HEK293 (cell line): ENCODE measurements at regions not wholly inside any gene's neighbourhood (a gene's known extent, or its start where the extent isn't known, plus 50 kb on each side); places are given as distances from the start of the nearest gene placed in this dataset.

ENCODE experiments used
- CTCF ChIA-PET: fragments of 350-600 bp; formaldehyde crosslinking; extraction: SDS; loops from one replicate; lab custom pipeline; 2021; ENCODE audit warnings: antibody characterized with exemption; lab: Yijun Ruan, JAX
- POLR2A ChIA-PET: fragments of 300-600 bp; formaldehyde crosslinking; extraction: SDS; loops from one replicate; lab custom pipeline; 2020; ENCODE audit warnings: antibody characterized with exemption, inconsistent platforms; lab: Yijun Ruan, JAX
- H3K27ac ChIP-seq: fragments of 200-500 bp; sonication (Bioruptor generic); 2 replicates; pipeline ENCODE4 v1.5.1; 2014; ENCODE audit warnings: low read depth, low read length, control low read depth, inconsistent platforms; ENCODE audit errors: extremely low read depth
- H3K36me3 ChIP-seq, 2 experiments: fragments of 200-500 bp in 1 of 2; sonication (Bioruptor generic) in 1 of 2; 1 replicate in 1 of 2; 2 replicates in 1 of 2; pipeline ENCODE4 v1.5.1; 2014 to 2017; ENCODE audit warnings: inconsistent platforms in 2 of 2, low read length in 2 of 2; ENCODE audit not compliant: control insufficient read depth in 2 of 2, insufficient read depth in 1 of 2
- H3K4me1 ChIP-seq: fragments of 200-500 bp; sonication (Bioruptor generic); 2 replicates; pipeline ENCODE4 v1.5.1; 2014; ENCODE audit warnings: mild to moderate bottlenecking, low read length, inconsistent platforms; ENCODE audit not compliant: control insufficient read depth, insufficient read depth
- H3K4me3 ChIP-seq: 2 replicates; pipeline ENCODE4 v1.5.1; 2011; ENCODE audit warnings: low read depth, mild to moderate bottlenecking, control low read depth, low read length, moderate library complexity
- H3K9me3 ChIP-seq: fragments of 200-500 bp; sonication (Bioruptor generic); 2 replicates; pipeline ENCODE4 v1.5.1; 2014; ENCODE audit warnings: low read depth, low read length, inconsistent platforms; ENCODE audit not compliant: control insufficient read depth, insufficient read depth
- EGR2 ChIP-seq: fragments of 450-650 bp; formaldehyde crosslinking; IDR thresholded peaks from 2 replicates; pipeline ENCODE4 v1.5.1; 2016; ENCODE audit warnings: low read depth, missing biosample characterization, missing genetic modification characterization
- HOXC10 ChIP-seq: sonication (generic); formaldehyde crosslinking; IDR thresholded peaks from 2 replicates; pipeline ENCODE4 v1.8.1; 2023; ENCODE audit warnings: mild to moderate bottlenecking, missing genetic modification reagents
- HOXD13 ChIP-seq: sonication (generic); formaldehyde crosslinking; IDR thresholded peaks from 2 replicates; pipeline ENCODE4 v1.8.0; 2022; ENCODE audit warnings: missing genetic modification reagents, borderline replicate concordance
- WT1 ChIP-seq: fragments of 450-650 bp; formaldehyde crosslinking; IDR thresholded peaks from 2 replicates; pipeline ENCODE4 v1.5.1; 2016; ENCODE audit warnings: missing biosample characterization, missing genetic modification characterization
- ZNF10 ChIP-seq: fragments of 450-650 bp; formaldehyde crosslinking; IDR thresholded peaks from 2 replicates; pipeline ENCODE4 v1.5.1; 2017; ENCODE audit warnings: missing biosample characterization, missing genetic modification characterization
- ZNF114 ChIP-seq: fragments of 450-650 bp; formaldehyde crosslinking; IDR thresholded peaks from 2 replicates; pipeline ENCODE4 v1.5.0; 2017; ENCODE audit warnings: missing biosample characterization, missing genetic modification characterization
- ZNF121 ChIP-seq: fragments of 450-650 bp; formaldehyde crosslinking; IDR thresholded peaks from 2 replicates; pipeline ENCODE4 v1.5.1; 2016; ENCODE audit warnings: missing biosample characterization, missing genetic modification characterization
- ZNF140 ChIP-seq: fragments of 450-650 bp; formaldehyde crosslinking; IDR thresholded peaks from 2 replicates; pipeline ENCODE4 v1.5.1; 2016; ENCODE audit warnings: missing biosample characterization, missing genetic modification characterization
- ZNF214 ChIP-seq: fragments of 450-650 bp; formaldehyde crosslinking; IDR thresholded peaks from 2 replicates; pipeline ENCODE4 v1.5.1; 2017; ENCODE audit warnings: missing biosample characterization, mild to moderate bottlenecking, missing genetic modification characterization, borderline replicate concordance
- ZNF223 ChIP-seq: fragments of 450-650 bp; formaldehyde crosslinking; IDR thresholded peaks from 2 replicates; pipeline ENCODE4 v1.5.1; 2016; ENCODE audit warnings: missing biosample characterization, missing genetic modification characterization
- ZNF335 ChIP-seq: fragments of 450-650 bp; formaldehyde crosslinking; conservative IDR thresholded peaks from 2 replicates; pipeline ENCODE4 v1.5.1; 2016; ENCODE audit warnings: missing biosample characterization, missing genetic modification characterization
- ZNF416 ChIP-seq: fragments of 450-650 bp; formaldehyde crosslinking; IDR thresholded peaks from 2 replicates; pipeline ENCODE4 v1.5.1; 2016; ENCODE audit warnings: missing biosample characterization, missing genetic modification characterization
- ZNF530 ChIP-seq: fragments of 450-650 bp; formaldehyde crosslinking; IDR thresholded peaks from 2 replicates; pipeline ENCODE4 v1.5.1; 2016; ENCODE audit warnings: low read depth, missing biosample characterization, missing genetic modification characterization
- ZNF610 ChIP-seq: fragments of 450-650 bp; formaldehyde crosslinking; IDR thresholded peaks from 2 replicates; pipeline ENCODE4 v1.5.1; 2016; ENCODE audit warnings: missing biosample characterization, missing genetic modification characterization, borderline replicate concordance
- ZNF629 ChIP-seq: fragments of 450-650 bp; formaldehyde crosslinking; IDR thresholded peaks from 2 replicates; pipeline ENCODE4 v1.5.1; 2017; ENCODE audit warnings: missing biosample characterization, missing genetic modification characterization
- ZNF654 ChIP-seq: fragments of 450-650 bp; formaldehyde crosslinking; IDR thresholded peaks from 2 replicates; pipeline ENCODE4 v1.5.1; 2016; ENCODE audit warnings: low read depth, missing biosample characterization, missing genetic modification characterization
- ZNF658 ChIP-seq: fragments of 450-650 bp; formaldehyde crosslinking; IDR thresholded peaks from 2 replicates; pipeline ENCODE4; 2016; ENCODE audit warnings: missing biosample characterization, missing genetic modification characterization
- ZNF707 ChIP-seq: fragments of 450-650 bp; formaldehyde crosslinking; IDR thresholded peaks from 2 replicates; pipeline ENCODE4 v1.5.1; 2016; ENCODE audit warnings: missing biosample characterization, missing genetic modification characterization
- ZNF76 ChIP-seq: fragments of 450-650 bp; formaldehyde crosslinking; IDR thresholded peaks from 2 replicates; pipeline ENCODE4; 2016; ENCODE audit warnings: low read depth, missing biosample characterization, missing genetic modification characterization, borderline replicate concordance
- TF ChIP-seq, protein P1 (sequence below): fragments of 450-650 bp; formaldehyde crosslinking; IDR thresholded peaks from 2 replicates; pipeline ENCODE4 v1.5.1; 2017; ENCODE audit warnings: missing biosample characterization, missing genetic modification characterization
- TF ChIP-seq, protein P2 (sequence below): fragments of 450-650 bp; formaldehyde crosslinking; IDR thresholded peaks from 2 replicates; pipeline ENCODE4 v1.5.1; 2016; ENCODE audit warnings: missing biosample characterization, missing genetic modification characterization
- TF ChIP-seq, protein P3 (sequence below): IDR thresholded peaks from 2 replicates; pipeline ENCODE4 v1.6.1; 2011; ENCODE audit warnings: mild to moderate bottlenecking, low read depth, low read length, borderline replicate concordance
- TF ChIP-seq, protein P4 (sequence below): fragments of 450-650 bp; formaldehyde crosslinking; optimal IDR thresholded peaks from 2 replicates; pipeline ENCODE3; 2016; ENCODE audit warnings: missing biosample characterization, mild to moderate bottlenecking, missing genetic modification characterization
- TF ChIP-seq, protein P5 (sequence below): fragments of 450-650 bp; IDR thresholded peaks from 2 replicates; pipeline ENCODE4 v1.5.1; 2018; ENCODE audit warnings: missing biosample characterization, missing genetic modification characterization

DNA sequence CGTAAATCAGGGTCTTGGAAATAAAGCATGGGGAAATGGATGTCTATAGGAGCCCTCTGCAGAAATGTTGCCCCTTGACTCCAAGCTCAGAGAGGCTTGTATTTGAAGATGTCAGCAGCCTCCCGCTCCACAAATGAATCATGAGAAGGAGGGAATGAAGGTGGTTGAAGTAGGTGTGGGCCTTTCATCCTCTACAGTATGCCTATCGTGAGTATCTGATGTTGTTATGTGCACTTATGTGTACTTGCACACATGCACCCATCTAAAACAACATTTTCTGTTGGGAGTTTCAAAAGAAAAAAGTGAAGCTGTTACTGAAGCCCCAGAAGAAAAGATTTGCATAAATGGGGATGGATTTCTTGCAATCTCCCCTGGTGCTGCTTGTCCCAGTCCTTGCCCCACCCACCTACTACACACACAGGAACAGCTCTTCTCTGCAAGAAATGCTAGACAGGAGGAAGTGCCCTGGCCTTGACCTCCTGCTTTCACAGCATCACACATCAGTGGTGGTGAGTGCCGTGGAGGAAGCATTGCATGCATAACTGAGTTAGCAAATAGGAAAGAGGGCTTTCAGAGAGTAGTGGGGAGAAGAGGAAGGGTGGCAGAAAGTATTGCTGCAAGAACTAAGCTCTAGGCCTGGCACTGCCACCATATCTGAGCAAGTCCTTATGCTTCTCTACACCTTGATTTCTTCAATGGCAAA lies 156.1 kb downstream of the SNX18 start:
- no peak for TF ChIP-seq ZNF223 (tag by site-specific recombination)
- TF ChIP-seq ZNF416 = no peak
- TF ChIP-seq ZNF654 (tag by site-specific recombination) = no peak
- TF ChIP-seq ZNF335 (tag by site-specific recombination) = no peak
- Histone ChIP-seq H3K4me3 (no peak overlapping the region), H3K9me3 (no peaks in the 10 kb centered on the region), H3K4me1 (no peaks in the 10 kb centered on the region), H3K36me3 (no peaks in the 10 kb centered on the region), H3K27ac (no peak overlapping the region)
- CTCF ChIA-PET = no interaction called here
- POLR2A ChIA-PET = no interaction called here

DNA sequence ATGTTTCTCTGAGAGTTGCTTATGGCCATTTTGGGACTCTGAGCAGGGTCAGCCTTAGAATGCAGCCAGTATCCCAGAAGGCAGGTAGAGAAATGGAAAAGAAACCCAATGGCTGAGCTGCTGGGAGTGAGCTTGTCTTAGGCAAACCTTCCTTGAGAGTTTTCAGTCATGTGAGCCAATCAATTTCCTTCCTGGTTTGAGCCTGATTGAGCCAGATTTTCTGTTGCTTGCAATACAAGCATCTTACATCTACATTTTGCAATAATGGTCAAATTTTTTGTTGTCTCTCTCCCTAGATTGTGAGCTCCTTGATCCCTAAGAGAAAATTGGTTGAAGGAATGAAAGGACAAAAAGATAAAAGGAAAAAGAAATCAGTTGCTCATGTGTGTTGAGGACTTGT lies 155.3 kb downstream of the SNX18 start:
- ChIA-PET POLR2A (no interaction called here), CTCF (no interaction called here)
- Histone ChIP-seq H3K4me1 (no peaks in the 10 kb centered on the region), H3K4me3 (no peak overlapping the region), H3K36me3 (no peaks in the 10 kb centered on the region), H3K27ac (no peak overlapping the region), H3K9me3 (no peaks in the 10 kb centered on the region)
- no peak for TF ChIP-seq ZNF10 (tag by site-specific recombination)
- TF ChIP-seq ZNF530 = no peak
- TF ChIP-seq ZNF629 (tag by site-specific recombination) = no peak
- no peak for TF ChIP-seq ZNF658 (tag by site-specific recombination)
- TF ChIP-seq, protein P1, sequence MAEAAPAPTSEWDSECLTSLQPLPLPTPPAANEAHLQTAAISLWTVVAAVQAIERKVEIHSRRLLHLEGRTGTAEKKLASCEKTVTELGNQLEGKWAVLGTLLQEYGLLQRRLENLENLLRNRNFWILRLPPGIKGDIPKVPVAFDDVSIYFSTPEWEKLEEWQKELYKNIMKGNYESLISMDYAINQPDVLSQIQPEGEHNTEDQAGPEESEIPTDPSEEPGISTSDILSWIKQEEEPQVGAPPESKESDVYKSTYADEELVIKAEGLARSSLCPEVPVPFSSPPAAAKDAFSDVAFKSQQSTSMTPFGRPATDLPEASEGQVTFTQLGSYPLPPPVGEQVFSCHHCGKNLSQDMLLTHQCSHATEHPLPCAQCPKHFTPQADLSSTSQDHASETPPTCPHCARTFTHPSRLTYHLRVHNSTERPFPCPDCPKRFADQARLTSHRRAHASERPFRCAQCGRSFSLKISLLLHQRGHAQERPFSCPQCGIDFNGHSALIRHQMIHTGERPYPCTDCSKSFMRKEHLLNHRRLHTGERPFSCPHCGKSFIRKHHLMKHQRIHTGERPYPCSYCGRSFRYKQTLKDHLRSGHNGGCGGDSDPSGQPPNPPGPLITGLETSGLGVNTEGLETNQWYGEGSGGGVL (tag by site-specific recombination) = no peak
- no peak for TF ChIP-seq ZNF214 (tag by site-specific recombination)
- TF ChIP-seq, protein P2, sequence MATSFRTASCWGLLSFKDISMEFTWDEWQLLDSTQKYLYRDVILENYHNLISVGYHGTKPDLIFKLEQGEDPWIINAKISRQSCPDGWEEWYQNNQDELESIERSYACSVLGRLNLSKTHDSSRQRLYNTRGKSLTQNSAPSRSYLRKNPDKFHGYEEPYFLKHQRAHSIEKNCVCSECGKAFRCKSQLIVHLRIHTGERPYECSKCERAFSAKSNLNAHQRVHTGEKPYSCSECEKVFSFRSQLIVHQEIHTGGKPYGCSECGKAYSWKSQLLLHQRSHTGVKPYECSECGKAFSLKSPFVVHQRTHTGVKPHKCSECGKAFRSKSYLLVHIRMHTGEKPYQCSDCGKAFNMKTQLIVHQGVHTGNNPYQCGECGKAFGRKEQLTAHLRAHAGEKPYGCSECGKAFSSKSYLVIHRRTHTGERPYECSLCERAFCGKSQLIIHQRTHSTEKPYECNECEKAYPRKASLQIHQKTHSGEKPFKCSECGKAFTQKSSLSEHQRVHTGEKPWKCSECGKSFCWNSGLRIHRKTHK (tag by site-specific recombination) = no peak
- no peak for TF ChIP-seq ZNF140
- TF ChIP-seq ZNF121 (tag by site-specific recombination) = no peak
- TF ChIP-seq HOXD13 = no peak
- TF ChIP-seq, protein P3, sequence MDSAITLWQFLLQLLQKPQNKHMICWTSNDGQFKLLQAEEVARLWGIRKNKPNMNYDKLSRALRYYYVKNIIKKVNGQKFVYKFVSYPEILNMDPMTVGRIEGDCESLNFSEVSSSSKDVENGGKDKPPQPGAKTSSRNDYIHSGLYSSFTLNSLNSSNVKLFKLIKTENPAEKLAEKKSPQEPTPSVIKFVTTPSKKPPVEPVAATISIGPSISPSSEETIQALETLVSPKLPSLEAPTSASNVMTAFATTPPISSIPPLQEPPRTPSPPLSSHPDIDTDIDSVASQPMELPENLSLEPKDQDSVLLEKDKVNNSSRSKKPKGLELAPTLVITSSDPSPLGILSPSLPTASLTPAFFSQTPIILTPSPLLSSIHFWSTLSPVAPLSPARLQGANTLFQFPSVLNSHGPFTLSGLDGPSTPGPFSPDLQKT = no peak
- TF ChIP-seq HOXC10 (CRISPR knock-in tag) = no peak
- no peak for TF ChIP-seq ZNF610

DNA sequence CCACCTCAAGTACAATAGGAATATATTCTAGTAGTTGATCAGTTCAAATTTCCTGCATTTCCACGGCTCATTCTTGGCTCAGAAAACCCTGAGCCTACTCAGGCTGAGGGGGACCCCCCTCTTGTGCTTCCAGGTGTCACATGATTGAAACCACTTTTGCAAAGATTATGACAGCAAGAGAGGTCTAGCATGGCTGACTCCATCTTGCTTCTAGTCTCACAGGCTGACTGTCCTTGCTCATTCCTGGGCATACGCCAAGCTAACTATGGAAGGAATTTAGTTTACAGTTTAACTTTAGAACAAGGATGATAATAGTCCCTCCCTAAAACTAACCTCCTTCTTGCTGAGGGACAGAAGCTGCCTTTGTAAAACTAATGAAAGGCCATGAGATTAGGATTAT lies 154.1 kb downstream of the SNX18 start:
- H3K9me3 ChIP-seq = no peaks in the 10 kb centered on the region
- H3K27ac ChIP-seq = no peak overlapping the region
- TF ChIP-seq, protein P4, sequence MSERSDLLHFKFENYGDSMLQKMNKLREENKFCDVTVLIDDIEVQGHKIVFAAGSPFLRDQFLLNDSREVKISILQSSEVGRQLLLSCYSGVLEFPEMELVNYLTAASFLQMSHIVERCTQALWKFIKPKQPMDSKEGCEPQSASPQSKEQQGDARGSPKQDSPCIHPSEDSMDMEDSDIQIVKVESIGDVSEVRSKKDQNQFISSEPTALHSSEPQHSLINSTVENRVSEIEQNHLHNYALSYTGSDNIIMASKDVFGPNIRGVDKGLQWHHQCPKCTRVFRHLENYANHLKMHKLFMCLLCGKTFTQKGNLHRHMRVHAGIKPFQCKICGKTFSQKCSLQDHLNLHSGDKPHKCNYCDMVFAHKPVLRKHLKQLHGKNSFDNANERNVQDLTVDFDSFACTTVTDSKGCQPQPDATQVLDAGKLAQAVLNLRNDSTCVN (tag by site-specific recombination) = no peak
- TF ChIP-seq, protein P5, sequence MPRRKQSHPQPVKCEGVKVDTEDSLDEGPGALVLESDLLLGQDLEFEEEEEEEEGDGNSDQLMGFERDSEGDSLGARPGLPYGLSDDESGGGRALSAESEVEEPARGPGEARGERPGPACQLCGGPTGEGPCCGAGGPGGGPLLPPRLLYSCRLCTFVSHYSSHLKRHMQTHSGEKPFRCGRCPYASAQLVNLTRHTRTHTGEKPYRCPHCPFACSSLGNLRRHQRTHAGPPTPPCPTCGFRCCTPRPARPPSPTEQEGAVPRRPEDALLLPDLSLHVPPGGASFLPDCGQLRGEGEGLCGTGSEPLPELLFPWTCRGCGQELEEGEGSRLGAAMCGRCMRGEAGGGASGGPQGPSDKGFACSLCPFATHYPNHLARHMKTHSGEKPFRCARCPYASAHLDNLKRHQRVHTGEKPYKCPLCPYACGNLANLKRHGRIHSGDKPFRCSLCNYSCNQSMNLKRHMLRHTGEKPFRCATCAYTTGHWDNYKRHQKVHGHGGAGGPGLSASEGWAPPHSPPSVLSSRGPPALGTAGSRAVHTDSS (tag by site-specific recombination) = no peak
- TF ChIP-seq ZNF629 (tag by site-specific recombination) (no peak), ZNF707 (tag by site-specific recombination) (no peak), ZNF76 (no peak), EGR2 (tag by site-specific recombination) (no peak), ZNF114 (tag by site-specific recombination) (no peak), ZNF121 (tag by site-specific recombination) (no peak), WT1 (no peak)
- ChIA-PET POLR2A (no interaction called here), CTCF (interaction anchor here (0.5 to 0.6 kb wide), 2 partner anchors 155 to 456 kb away, joined by 3 read pairs; no protein-coding TSS in a partner anchor)
- no peaks in the 10 kb centered on the region for H3K36me3 ChIP-seq
- no peaks in the 10 kb centered on the region for H3K4me1 ChIP-seq
- no peak overlapping the region for H3K4me3 ChIP-seq
